Astrocyte (in vitro differentiated cells and primary cell): ENCODE measurements at regions not wholly inside any gene's neighbourhood (a gene's known extent, or its start where the extent isn't known, plus 50 kb on each side); places are given as distances from the start of the nearest gene placed in this dataset.

Experiments
- DNase-seq: peaks from one replicate; pipeline ENCODE4 v3.0.0-alpha.2; 2010; ENCODE audit warnings: low read depth
- FAIRE-seq: peaks from 2 replicates; lab custom pipeline; 2011; peaks lifted over from hg19 to GRCh38; lab: Jason Lieb, UNC
- H2AFZ ChIP-seq: 2 replicates; pipeline ENCODE4 v1.6.0; 2012; ENCODE audit warnings: low read depth, low read length, inconsistent platforms
- H3K27ac ChIP-seq: 2 replicates; pipeline ENCODE4 v1.5.1; 2011; ENCODE audit warnings: low read depth, low read length, inconsistent platforms
- H3K27me3 ChIP-seq: 2 replicates; pipeline ENCODE4 v1.6.0; 2011; ENCODE audit warnings: low read length, inconsistent platforms; ENCODE audit not compliant: insufficient read depth
- H3K36me3 ChIP-seq: 2 replicates; pipeline ENCODE4 v1.5.1; 2011; ENCODE audit warnings: low read length, inconsistent platforms; ENCODE audit not compliant: insufficient read depth
- H3K4me1 ChIP-seq: 2 replicates; pipeline ENCODE4 v1.5.1; 2011; ENCODE audit warnings: low read length, inconsistent platforms; ENCODE audit not compliant: insufficient read depth
- H3K4me2 ChIP-seq: 2 replicates; pipeline ENCODE4 v1.6.0; 2012; ENCODE audit warnings: low read length, inconsistent platforms
- H3K4me3 ChIP-seq: 2 replicates; pipeline ENCODE4 v1.5.1; 2011; ENCODE audit warnings: low read depth, mild to moderate bottlenecking, low read length, inconsistent platforms; ENCODE audit not compliant: insufficient read depth
- H3K79me2 ChIP-seq: 2 replicates; pipeline ENCODE4 v1.6.0; 2012; ENCODE audit warnings: mild to moderate bottlenecking, low read length, inconsistent platforms; ENCODE audit not compliant: insufficient read depth
- H3K9ac ChIP-seq: 2 replicates; pipeline ENCODE4 v1.6.0; 2012; ENCODE audit warnings: mild to moderate bottlenecking, low read length, inconsistent platforms
- H3K9me3 ChIP-seq: 2 replicates; pipeline ENCODE4 v1.5.1; 2012; ENCODE audit warnings: low read depth, mild to moderate bottlenecking, low read length, inconsistent platforms; ENCODE audit not compliant: insufficient read depth
- H4K20me1 ChIP-seq: 2 replicates; pipeline ENCODE4 v1.6.0; 2012; ENCODE audit warnings: low read length, inconsistent platforms; ENCODE audit not compliant: insufficient read depth
- H3K27ac Mint-ChIP-seq: one replicate; pipeline ENCODE4 v1.8.0; 2021; ENCODE audit warnings: mild to moderate bottlenecking, mixed read lengths; ENCODE audit not compliant: unreplicated experiment
- H3K27me3 Mint-ChIP-seq: one replicate; pipeline ENCODE4 v1.8.0; 2021; ENCODE audit warnings: low read depth, mixed read lengths; ENCODE audit not compliant: unreplicated experiment
- H3K36me3 Mint-ChIP-seq: one replicate; pipeline ENCODE4 v1.8.0; 2021; ENCODE audit warnings: low read depth, mixed read lengths; ENCODE audit not compliant: unreplicated experiment
- H3K4me1 Mint-ChIP-seq: one replicate; pipeline ENCODE4 v1.8.0; 2021; ENCODE audit warnings: low read depth, mixed read lengths; ENCODE audit not compliant: unreplicated experiment
- H3K4me3 Mint-ChIP-seq: one replicate; pipeline ENCODE4 v1.8.0; 2021; ENCODE audit warnings: mild to moderate bottlenecking, moderate library complexity, mixed read lengths; ENCODE audit not compliant: unreplicated experiment
- H3K9me3 Mint-ChIP-seq: one replicate; pipeline ENCODE4 v1.8.0; 2021; ENCODE audit warnings: mild to moderate bottlenecking, mixed read lengths; ENCODE audit not compliant: unreplicated experiment
- CTCF ChIP-seq: IDR thresholded peaks from 2 replicates; pipeline ENCODE4 v1.5.1; 2011; ENCODE audit warnings: low read depth, mild to moderate bottlenecking, inconsistent platforms, low read length, moderate library complexity; ENCODE audit not compliant: insufficient read depth
- EZH2 ChIP-seq: IDR thresholded peaks from 2 replicates; pipeline ENCODE4 v1.6.1; 2012; ENCODE audit warnings: mild to moderate bottlenecking, low read length, inconsistent platforms; ENCODE audit not compliant: insufficient read depth

- no peak overlapping the region for H3K9ac ChIP-seq
- no peaks in the 10 kb centered on the region for H3K4me1 Mint-ChIP-seq
- DNase-seq (no peak), FAIRE-seq (no peak)
- H4K20me1 ChIP-seq, result no peaks in the 10 kb centered on the region
- H3K27ac Mint-ChIP-seq, result no peak overlapping the region
- H3K27me3 Mint-ChIP-seq, result no peaks in the 10 kb centered on the region
- H3K4me2 ChIP-seq, result no peak overlapping the region
- H3K4me3 Mint-ChIP-seq, result no peak overlapping the region
- H3K79me2 ChIP-seq, result no peaks in the 10 kb centered on the region
- H2AFZ ChIP-seq, result no peak overlapping the region
- no peaks in the 10 kb centered on the region for H3K4me1 ChIP-seq
- no peak overlapping the region for H3K4me3 ChIP-seq
- no peaks in the 10 kb centered on the region for H3K9me3 Mint-ChIP-seq
- TF ChIP-seq CTCF, result no peak
- TF ChIP-seq EZH2, result no peak
- no peaks in the 10 kb centered on the region for H3K36me3 Mint-ChIP-seq
- no peaks in the 10 kb centered on the region for H3K27me3 ChIP-seq
- H3K36me3 ChIP-seq, result no peaks in the 10 kb centered on the region
- H3K9me3 ChIP-seq, result no peaks in the 10 kb centered on the region
- no peak overlapping the region for H3K27ac ChIP-seq
Measured at GRCh38 chrX:25819879-25820278, 318.3 kb upstream of the MAGEB18 start.

GRCh38 chrX:25851141-25851540 lies 287.0 kb upstream of the MAGEB18 start:
- Histone ChIP-seq H3K9ac (no peak overlapping the region), H4K20me1 (no peaks in the 10 kb centered on the region), H3K36me3 (no peaks in the 10 kb centered on the region), H2AFZ (no peak overlapping the region), H3K27me3 (no peaks in the 10 kb centered on the region), H3K4me1 (no peaks in the 10 kb centered on the region), H3K79me2 (no peaks in the 10 kb centered on the region), H3K27ac (no peak overlapping the region), H3K4me3 (no peak overlapping the region), H3K9me3 (no peaks in the 10 kb centered on the region), H3K4me2 (no peak overlapping the region)
- Mint-ChIP-seq H3K36me3 (no peaks in the 10 kb centered on the region), H3K27me3 (no peaks in the 10 kb centered on the region), H3K9me3 (no peaks in the 10 kb centered on the region), H3K27ac (no peak overlapping the region), H3K4me3 (no peak overlapping the region), H3K4me1 (no peaks in the 10 kb centered on the region)
- FAIRE-seq (no peak), DNase-seq (no peak)
- TF ChIP-seq EZH2 (no peak), CTCF (no peak)

- Histone ChIP-seq H3K9me3 (no peaks in the 10 kb centered on the region), H3K79me2 (no peaks in the 10 kb centered on the region), H3K4me1 (no peaks in the 10 kb centered on the region), H3K36me3 (no peaks in the 10 kb centered on the region), H3K4me3 (no peak overlapping the region), H4K20me1 (no peaks in the 10 kb centered on the region), H3K27ac (no peak overlapping the region), H2AFZ (no peak overlapping the region), H3K9ac (no peak overlapping the region), H3K4me2 (no peak overlapping the region), H3K27me3 (no peaks in the 10 kb centered on the region)
- TF ChIP-seq CTCF (no peak), EZH2 (no peak)
- Mint-ChIP-seq H3K9me3 (no peaks in the 10 kb centered on the region), H3K27me3 (no peaks in the 10 kb centered on the region), H3K27ac (no peak overlapping the region), H3K36me3 (no peaks in the 10 kb centered on the region), H3K4me3 (no peak overlapping the region), H3K4me1 (no peaks in the 10 kb centered on the region)
- DNase-seq, result no peak
- FAIRE-seq, result peak; percentile 20
Measured at GRCh38 chrX:25853002-25853479, 285.1 kb upstream of the MAGEB18 start.
